T follicular helper cell (primary cell): ENCODE measurements at regions not wholly inside any gene's neighbourhood (a gene's known extent, or its start where the extent isn't known, plus 50 kb on each side); places are given as distances from the start of the nearest gene placed in this dataset.

Experiments
- DNase-seq: peaks from one replicate; pipeline ENCODE4 v3.0.0-alpha.2; 2020; ENCODE audit warnings: low read depth

DNA sequence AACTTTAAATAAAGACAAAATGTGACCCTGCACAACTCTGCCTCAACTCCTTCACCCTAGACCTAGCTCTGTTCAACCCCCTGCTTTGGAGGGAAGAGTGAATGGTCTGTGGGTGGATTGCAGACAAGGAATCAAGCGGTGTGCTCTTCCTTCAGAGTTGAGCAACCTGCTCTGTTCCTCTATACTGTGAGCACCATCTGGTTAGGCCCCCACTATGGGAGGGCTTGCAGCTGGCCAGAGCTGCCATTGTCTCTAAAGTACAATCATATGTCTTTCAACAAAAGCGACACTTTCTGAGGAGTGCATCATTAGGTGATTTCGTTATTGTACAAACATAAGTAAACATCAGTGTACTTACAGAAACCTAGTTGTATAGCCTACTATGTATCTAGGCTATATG lies 406.1 kb upstream of the MARCKS start:
- no peak for DNase-seq

DNA sequence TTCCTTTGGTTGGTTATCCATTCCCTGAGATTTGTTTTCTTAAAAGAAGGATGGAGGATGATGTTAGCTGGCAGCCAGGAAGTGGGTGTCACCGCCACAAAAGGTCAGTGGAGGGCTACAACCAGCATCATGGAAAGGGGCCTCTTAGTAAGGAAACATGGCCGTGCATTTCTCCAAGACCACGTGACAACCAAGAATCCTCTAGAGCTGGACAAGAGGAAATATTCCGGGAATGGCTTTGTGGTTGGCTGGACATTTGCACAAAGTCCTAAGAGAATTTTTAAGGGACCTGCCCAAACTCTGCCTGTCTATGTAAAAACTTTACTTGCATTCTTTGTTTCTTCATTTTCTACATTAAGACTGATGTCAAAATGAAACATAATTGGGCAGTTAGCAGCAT lies 399.9 kb upstream of the MARCKS start:
- no peak for DNase-seq

DNA sequence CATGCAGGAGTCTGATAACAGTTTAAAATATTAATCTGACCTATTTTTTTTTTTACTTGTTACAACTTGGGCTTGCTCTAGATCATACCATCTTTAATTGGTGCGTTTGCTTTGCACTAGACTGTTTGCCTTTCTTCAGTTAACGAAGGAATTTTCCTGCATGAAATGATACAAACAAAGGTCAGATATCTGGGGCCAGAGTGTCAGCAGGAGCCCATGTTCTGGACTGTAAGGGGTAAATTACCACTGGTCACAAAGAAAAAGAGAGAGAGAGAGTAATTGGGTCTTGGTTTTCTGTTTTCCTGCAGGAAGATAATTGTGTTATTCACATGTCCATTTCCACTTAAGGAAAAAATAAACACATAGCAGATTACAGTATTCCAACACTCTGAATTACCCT lies 399.4 kb upstream of the MARCKS start:
- DNase-seq = no peak

DNA sequence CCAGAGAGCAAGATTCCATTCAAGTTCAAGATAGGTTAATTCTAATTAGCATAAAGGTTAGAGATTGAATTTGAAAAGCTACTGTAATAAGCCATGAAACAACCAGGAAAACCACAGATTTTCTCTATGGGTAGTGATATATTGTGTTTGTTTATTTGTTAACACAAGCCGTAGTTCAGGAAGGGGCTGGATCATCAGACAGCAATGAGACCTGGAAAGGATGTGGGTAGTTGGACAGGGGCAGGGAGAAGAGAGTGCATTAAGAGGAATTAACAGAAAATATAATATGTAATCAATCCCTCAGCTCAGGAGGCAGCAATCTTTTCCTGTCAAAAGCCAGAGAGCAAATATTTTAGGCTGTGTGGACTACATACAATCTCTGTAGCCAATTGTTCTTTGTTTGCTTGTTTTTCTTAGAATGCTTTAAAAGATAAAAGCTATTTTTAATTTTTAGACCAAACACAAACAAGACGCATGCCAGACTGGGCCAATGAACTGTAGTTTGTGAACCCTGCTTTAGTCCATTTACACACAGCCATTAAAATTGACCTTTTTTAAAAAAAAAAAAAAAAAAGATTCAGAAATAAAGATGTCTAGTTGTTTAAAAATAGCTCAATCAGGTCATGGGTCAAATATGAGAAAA lies 398.7 kb upstream of the MARCKS start:
- DNase-seq = no peak

DNA sequence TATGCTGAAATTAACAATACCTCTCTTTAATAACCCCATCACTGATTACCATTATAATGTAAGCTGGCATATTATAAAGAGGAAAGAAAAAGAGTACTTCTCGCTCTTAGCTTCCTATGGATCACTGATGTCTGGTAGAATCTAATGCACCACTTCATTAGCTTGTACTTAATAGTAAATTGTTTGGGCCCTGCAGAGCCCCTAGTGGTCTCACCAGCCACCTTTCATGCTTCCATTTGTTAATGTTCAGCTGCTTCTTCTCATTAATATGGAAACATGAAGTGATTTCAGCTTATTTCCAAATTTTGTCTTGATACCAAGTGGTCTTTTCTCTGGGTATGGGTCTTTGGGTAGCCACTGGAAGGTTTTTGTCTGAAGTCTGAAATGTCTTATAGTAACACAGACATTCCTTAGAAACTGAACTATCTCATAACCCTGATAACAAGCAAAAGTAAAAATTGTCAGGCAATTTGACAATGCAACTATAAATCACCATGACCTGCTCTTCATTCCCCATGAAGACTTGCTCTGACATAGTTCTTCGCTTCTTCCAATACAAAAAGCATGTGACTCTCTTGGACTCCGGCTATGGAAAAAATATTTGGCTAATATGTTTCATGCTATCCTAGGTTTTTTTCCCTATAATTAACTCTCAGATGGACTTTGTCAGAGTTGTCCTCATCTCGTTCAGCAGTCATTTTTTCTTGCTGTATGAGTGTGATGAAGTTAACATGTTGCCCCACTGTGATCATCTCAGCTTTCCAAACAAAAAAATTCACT lies 395.8 kb upstream of the MARCKS start:
- DNase-seq = no peak

DNA sequence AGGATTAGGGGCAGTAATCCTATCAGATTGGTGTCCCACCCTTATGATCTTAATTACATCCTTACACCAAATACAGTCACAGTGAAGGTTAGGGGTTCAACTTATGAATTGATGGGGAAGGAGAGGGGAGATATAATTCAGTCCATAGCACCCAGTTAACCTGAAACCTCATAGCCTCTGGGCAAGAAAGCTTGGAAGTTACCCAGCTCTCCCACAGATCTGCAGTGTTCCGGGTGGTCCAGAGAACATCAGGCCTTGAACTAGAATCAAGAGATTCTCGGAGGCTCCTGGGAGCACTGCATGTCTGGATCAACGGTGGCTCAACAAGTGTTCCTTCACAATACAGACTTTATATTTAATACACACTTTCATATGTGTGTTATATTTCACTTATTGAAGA lies 392.6 kb upstream of the MARCKS start:
- DNase-seq = no peak

DNA sequence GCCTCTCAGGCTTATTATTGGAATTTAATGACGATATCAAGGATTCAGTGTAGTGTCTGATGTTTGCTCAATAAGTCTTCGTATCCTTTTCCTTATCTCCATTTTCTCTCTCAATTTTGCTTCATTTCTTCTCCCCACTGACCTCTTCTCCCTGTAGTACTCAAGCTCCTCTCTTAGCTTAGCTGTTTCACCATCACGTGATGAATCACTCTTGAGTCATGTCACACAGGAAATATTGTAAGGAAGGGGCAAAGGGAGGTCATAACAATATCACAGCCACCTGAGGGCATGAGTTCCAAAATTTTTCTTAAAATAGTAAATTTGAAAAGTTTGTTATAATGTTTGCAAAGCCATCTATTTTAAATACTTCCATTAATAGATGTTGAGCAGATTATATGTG lies 392.2 kb upstream of the MARCKS start:
- DNase-seq = no peak

DNA sequence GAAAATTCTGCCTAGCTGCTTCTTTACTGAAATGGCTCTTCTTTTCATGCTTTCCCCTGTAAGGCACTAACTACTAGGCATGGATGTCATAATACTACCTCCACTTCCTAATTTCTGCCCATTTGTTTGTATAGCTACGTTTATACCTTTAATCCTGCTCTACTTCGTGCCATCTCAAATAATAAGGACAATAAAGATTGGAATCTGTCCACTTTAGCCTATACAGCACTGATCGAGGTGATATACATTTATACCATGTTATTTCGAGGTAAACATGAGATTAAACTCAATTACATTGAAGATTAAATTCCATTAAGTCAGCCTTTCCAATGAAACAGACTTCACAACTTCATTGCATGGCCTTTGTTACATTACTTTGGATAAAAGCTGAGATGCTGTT lies 390.6 kb upstream of the MARCKS start:
- no peak for DNase-seq

DNA sequence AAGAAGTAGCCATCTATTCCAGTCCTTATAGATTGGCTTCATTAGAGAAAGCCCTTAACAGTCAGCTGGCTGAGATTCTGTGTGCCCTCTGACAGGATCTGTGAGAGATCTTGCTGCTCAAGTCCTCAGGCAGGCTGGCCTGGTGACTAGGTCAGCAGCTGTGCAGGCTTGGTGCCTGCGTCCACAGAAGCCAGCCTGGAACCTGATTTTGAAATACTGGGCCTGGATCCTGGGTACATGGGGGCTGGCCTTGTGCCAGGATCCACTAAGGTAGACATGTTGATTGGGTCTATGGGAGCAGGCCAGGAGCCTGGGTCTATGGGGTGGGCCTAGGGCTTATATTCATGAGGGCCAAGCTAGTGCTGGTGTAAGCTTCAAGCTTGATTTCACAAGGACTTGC lies 381.8 kb upstream of the MARCKS start:
- DNase-seq = no peak

DNA sequence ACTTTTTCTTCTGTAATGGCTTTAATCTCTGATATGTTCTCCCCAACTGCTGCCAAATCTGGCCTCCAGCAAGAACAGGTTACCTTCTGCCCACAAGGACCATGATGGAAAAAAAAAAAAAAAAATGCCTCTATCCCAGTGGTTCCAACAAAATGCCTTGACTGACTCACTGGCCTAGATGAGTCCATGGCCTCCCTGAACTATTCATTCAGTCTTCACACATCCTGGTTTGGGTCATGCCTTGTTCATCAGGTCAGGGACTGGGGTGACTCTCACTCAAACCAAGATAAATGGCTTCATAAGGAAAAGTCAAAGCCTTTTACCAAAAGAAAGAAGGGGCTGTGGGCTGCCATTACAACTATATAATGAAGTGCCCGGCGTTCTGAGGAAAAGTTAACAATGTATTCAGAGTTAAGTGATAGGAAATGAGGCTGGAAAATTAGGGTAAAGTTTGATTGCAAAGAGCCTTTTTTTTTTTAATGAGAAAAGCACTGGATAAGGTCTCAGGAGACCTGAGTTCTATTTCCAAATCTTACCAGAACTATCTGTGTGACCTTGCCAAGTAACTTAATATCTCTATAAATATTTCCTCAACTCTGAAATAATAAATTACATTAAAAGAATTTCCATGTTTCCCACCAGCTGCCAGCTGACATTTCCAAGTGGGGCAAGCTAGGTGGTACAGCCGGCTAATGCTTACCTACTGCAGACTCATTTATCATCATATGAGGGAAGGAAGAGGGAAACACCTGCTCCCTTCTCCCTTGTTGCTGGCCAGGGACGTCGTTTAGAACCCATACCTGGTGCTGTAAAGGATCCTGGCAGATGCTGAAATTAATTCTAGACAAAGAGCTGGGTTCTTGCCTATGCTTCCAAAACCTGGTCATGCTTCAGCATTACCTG lies 380.0 kb upstream of the MARCKS start:
- DNase-seq = no peak

DNA sequence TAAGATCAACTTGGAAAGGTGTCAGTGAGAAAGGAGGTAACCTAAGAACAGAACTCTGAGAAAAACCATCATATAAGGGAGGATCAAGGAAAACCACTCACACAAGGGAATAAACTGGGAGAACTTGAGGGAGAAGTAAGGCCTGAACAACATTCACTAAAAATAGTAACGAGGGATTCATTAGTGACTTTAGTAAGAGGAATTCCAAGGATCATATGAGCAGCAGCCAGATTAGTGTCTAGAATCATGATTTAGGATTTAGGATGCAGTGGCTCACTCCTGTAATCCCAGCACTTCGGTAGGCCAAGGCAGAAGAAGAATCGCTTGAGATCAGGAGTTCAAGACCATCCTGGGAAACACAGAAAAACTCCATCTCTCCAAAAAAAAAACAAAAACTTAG lies 376.5 kb upstream of the MARCKS start:
- no peak for DNase-seq

DNA sequence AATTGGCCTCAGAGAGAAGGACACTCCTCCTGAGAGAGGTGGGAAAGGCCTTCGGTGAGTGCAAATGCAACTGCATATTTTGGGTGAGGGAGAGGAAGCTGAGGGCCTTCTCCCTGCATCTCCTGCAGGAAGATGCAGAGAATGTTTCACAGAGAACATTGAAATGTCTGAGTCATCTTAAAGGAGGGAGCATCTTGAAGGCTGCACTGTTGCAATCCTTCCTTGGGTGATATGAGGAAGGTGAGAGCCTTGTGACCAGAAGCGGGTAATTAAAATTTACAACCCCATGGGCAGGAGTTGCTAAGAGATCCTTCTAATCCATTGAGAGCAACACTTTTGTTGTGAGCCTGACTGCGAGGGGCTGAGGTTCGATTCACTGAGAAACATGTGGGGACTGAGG lies 375.7 kb upstream of the MARCKS start:
- no peak for DNase-seq

DNA sequence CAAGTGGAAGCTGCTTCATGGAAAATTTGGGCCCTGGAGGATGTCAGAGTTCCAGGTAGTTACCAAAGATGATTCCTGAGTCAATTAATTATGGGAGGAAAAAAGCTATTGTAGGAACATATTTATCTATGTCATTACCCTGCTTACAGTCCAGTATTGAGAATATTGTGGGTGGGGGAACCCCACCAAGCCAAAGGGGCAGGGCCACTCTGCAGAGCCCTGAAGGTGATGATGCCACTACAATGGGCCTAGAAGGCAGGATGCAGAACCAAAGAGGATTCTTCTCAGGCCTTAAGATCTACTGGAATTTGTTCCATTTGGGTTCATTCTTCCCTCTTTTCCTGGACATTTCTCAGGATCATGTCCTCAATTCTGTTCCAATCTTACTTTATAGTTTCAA lies 375.2 kb upstream of the MARCKS start:
- no peak for DNase-seq

DNA sequence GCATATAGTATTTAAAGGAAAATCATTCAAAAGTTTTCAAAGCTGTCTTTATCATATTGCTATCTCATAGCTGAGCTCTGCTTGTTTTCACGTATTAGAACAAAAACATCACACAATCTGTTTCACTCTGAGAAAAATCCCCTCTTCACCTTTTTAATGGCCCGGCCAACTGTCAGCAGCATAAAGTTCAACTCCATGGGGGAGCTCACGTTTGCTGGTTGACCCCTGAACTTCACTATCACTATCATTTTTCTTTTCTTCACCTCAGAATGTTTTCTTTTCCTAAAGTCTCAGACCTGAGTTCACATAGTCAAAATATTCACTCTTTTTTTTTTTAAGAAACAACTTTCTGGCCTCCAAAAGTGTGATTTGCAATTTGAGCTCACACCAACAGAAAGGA lies 374.4 kb upstream of the MARCKS start:
- DNase-seq = no peak

DNA sequence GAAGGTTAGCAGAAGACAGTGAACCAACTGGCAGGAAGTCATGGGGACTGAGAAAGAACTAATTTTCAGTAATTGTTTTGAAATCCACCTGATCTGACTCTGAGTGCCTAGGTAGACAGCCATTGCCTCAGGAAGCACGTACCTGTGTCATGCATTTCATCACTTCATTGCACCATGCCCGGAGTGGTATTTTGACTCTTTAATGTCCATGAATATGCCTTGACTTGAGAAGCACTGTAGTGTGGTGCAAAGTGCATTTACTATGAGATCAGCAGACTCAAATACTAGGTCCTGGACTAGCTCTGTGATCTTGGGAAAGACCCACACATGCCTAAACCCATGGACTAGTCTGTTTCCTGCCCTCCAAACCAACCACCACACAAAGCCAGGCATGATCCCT lies 370.9 kb upstream of the MARCKS start:
- DNase-seq = no peak

DNA sequence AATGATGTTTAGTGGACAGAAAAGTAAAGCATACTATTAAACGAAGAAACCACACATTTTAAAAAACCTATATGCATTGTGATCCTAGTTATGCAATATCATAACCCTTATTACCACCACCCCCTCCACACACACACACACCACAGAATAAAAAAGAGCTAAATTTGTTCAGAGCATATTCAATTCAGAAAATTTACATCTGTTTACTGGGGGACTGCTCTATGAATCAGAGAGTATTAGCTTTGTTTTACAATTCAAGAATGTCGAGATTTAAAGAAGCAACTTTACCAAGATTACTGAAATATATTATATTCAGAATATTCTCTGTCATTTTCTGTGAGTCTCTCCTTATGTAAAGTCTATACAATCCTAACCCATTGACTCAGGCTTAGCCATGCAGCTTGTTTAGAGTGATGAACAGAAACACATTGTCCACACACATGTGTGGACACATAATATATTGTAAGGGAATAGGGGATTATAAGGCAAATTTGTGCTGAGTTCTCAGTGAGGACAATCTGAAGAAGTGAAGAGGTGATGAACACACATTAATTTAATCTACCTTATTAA lies 369.6 kb upstream of the MARCKS start:
- DNase-seq = no peak

DNA sequence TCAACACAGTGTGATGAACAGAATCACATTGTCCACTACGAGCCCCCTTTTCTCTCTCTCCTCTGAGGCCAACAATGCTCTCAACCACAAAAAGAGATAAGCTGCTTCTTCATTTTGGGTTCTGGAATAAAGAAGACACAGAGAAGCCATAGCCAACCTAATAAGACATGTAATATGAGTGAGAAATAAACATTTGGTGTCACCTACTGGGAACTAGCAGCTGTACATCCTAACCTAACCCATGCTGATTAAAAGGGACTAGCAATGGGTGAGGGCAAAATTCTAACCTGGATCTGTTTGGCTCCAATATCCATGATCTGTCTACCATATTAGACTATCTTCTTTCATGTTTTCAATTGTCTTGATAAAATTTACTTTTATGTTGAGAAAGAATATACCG lies 369.1 kb upstream of the MARCKS start:
- no peak for DNase-seq

DNA sequence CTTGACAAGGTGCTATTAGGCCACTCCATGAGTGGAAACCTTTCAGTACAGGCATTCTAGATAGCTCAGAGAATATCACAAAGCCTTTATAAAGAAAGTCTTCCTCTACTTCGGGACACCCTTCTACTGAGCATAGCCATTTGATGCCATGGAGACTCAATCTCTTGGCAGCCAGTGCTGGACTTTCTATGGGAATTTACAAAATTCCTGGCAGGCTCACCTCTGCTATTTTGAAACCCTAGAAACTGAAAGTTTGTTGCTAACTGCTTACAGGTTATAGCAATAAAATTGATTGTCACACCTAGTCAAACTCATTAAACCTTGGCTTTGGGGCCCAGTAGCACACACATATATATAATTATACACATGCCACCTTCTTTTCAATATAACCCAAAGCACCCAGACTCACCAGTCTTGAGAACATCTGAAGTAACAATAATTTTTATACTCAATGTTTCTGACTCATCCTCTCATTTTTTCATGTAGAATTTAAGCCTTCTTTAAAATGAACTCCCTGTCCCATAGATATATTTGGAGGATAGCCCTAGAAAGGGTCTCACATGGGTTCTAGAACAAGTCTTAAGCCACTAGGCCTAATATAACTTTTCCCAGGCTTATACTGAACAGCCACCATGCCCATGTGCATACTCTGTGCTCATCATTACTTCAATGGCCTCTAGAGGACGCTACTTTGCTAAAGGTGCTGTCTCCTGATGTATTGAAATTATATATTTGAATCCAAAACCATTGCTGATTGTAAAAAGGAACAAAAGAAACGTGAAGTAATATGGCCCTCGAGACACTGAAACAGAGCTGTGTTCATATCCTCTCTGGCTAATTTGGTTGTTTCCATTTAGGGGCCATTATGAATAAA lies 368.1 kb upstream of the MARCKS start:
- no peak for DNase-seq

DNA sequence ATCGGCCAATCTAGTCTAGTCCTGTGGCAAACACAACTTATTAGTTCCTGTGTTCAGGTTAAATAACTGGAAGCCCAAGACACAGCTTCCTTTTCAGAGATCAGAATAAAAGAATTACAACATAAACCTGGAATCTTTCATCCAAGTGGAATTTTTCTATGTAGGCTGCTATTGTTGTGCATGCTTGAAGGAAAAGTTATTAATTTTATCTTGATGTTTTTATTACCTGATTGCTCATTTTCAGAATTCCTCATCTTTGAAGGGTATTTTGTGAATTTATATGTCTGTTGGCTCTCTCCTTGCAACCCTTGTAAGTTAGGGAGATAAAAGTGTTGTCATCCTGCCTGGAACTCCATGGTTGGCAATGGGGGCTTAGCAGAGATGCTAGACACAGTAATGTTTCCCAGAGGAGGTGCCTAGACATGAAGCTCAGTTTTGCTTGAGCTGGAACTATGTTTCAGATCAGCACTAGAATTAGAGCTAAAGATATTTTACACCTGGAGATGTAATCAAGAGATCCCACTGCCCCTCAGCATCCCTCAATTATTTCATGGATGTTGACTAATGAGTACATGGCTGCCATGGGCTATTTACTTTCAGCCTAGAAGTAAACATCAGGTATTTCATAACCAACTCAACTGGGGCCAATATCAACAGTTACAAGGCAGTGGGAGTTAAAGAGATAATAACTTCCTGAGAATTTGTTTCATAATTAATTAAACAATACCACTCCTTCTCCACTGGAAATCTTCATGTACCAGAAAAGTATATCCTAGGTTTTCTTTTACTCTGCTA lies 367.0 kb upstream of the MARCKS start:
- no peak for DNase-seq

DNA sequence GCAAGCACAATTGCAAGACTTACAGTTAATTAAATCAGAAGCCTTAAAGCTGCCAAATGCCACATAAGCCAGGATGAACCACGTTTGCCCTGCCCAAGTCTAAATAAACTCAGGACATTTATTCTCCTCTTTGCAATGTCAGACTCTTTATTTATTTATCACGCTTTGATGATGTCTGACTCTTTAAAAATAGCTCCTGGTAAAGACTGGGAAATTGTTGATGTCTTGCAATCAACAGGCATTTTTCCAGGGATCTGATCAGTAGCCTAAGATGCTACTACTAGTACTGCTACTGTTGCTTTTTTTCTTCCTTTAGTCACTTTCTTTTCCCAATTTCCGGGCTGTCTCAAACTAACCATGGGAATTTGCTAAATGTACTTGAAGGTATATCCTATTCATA lies 365.8 kb upstream of the MARCKS start:
- DNase-seq = no peak

DNA sequence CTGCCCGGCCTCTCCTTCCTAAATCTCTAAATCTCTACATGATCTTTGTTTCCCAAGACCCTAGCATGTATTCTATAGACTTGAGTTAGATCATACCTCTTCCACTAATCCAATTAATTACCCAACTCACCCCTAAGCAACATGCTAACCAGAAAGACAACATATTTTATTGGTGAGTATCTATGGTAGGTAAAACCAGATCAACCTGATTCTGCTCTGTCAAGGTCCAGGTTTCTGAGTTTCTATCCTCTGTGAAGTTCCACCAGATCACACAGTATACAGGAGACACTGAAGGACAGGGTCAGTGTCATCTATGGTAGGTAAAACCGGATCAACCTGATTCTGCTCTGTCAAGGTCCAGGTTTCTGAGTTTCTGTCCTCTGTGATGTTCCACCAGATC lies 363.2 kb upstream of the MARCKS start:
- no peak for DNase-seq
